Activated T-helper 9 cell treated with anti-CD3 and anti-CD28 coated beads, Interleukin-2, amount 50 U/mL, for 16 hours (primary cell): ENCODE measurements at regions not wholly inside any gene's neighbourhood (a gene's known extent, or its start where the extent isn't known, plus 50 kb on each side); places are given as distances from the start of the nearest gene placed in this dataset.

Experiments used
- DNase-seq: peaks from one replicate; pipeline ENCODE4 v3.0.0-alpha.2; 2020; ENCODE audit warnings: low read depth

GRCh38 chr5:10849278-10849677 is 88.2 kb upstream of the DAP start:
- no peak for DNase-seq

GRCh38 chr5:10844016-10844415 is 83.0 kb upstream of the DAP start:
- no peak for DNase-seq

DNA sequence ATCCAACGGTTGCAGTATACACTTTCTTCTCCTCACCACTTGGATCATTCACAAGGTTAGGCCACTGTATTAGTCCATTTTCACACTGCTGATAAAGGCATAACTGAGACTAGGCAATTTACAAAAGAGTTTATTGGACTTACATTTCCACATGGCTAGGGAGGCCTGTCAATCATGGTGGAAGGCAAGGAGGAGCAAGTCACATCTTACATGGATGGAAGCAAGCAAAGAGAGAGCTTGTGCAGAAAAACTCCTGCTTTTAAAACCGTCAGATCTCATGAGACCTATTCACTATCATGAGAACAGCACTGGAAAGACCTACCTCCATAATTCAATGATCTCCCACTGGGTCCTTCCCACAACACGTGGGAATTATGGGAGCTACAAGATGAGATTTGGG is 81.8 kb upstream of the DAP start:
- DNase-seq: no peak

DNA sequence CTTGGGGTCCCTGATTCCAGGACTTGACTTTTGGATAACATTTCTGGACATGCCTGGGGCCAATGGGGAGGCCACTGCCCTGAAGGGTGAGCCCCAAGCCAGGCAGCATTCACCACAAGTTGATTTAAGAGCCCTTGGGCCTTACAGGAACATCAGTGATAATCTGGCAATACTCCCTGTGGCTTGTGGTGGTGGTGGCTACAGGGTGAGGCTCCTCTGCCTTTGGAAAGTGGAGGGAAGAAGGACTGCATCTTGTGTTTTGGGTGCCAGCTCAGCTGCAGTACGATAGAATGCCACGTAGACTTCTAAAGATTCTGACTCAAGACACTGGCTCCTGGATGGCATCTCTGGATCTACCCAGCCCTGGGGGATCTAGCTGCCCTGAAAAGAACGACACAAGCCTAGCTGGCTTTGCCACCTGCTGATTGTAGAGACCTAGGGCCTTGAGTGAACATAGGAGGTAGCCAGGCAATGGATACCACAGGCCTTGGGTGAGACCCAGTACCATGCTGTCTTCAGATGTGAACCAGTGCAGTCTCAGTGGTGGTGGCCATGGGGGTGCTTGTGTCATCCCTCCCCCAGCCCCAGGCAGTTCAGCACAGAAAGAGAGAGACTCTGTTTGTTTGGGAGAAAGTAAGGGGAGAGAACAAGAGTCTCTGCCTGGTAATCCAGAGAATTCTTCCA is 79.0 kb upstream of the DAP start:
- DNase-seq: no peak

DNA sequence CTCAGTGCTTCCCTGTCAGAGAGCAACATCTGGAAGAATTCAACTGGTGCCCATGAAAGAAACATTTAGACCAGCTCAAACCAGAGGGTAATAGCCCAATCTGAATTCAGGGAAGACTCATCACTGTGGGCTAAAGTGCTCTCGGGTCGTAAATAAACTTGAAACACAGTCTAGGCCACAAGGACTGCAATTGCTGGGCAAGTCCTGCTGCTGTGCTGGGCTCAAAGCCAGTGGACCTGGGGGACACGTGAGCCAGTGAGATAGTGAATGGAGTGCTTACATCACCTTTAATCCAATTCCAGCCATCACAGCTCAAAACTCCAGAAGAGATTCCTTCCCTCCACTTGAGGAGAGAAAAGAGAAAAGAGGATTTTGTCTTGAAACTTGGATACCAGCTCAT is 78.1 kb upstream of the DAP start:
- no peak for DNase-seq

DNA sequence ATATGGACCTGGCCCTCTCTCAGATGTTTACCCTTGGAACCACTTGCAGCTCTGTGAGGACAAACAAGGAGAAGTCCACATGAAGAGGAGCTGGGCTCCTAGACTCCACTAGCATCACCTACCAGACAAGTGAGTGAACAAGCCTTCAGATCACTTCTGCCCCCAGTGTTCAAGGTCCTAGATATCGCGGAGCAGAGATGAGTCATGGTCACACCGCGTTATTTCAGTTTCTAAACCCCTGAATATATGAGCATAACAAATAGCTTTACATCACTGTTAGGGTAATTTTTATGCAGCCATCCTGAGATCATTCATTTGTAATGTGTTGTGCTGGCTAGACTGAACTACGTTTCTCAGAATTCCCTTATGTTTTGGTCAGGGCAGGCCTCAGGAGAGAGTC is 77.0 kb upstream of the DAP start:
- no peak for DNase-seq

GRCh38 chr5:10836986-10837385 is 76.0 kb upstream of the DAP start:
- no peak for DNase-seq

GRCh38 chr5:10834695-10835094 is 73.7 kb upstream of the DAP start:
- DNase-seq: no peak

DNA sequence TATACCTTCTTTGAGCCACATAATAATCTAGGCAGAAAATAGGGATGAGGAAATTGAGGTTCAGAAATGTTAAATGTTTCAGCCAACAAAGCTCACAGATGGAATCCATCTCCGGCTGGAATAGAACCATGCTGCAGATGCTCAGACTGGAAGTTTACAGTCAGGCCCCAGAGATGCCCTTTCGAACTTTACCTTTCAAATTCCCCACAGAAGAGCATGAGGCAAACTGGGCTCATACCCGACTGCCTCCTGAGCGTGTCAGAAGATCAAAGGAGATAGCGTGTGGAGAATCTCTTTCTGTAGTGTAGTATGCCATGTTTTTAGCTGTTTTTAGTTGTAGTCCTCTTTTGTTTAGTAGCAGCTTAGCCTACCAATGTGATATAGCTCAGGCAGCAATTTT is 72.0 kb upstream of the DAP start:
- DNase-seq: no peak

GRCh38 chr5:10832421-10832820 is 71.4 kb upstream of the DAP start:
- DNase-seq: no peak

GRCh38 chr5:10831419-10831818 is 70.4 kb upstream of the DAP start:
- DNase-seq: no peak

DNA sequence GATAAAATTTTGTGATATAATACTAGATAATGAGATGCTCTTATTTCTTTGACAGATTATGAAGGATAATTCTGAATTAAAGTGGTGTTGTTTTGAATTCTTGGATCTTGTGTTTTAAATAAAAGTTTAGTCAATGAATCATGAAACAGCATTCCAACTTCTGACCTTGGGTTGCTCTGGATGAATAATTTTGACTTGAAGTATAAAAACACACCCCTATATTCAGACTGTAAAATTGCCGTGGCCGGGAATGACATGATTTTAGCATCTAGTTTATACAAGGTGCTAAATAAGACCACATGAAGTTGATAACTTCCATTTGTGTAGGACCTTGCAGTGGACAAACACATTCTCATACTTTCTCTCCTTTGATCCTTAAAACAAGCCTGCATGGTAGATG is 67.2 kb upstream of the DAP start:
- DNase-seq: no peak

- DNase-seq: no peak
These were observed 66.5 kb upstream of the DAP start for GRCh38 chr5:10827571-10827970.

- no peak for DNase-seq
These were observed 65.9 kb upstream of the DAP start for GRCh38 chr5:10826971-10827370.

DNA sequence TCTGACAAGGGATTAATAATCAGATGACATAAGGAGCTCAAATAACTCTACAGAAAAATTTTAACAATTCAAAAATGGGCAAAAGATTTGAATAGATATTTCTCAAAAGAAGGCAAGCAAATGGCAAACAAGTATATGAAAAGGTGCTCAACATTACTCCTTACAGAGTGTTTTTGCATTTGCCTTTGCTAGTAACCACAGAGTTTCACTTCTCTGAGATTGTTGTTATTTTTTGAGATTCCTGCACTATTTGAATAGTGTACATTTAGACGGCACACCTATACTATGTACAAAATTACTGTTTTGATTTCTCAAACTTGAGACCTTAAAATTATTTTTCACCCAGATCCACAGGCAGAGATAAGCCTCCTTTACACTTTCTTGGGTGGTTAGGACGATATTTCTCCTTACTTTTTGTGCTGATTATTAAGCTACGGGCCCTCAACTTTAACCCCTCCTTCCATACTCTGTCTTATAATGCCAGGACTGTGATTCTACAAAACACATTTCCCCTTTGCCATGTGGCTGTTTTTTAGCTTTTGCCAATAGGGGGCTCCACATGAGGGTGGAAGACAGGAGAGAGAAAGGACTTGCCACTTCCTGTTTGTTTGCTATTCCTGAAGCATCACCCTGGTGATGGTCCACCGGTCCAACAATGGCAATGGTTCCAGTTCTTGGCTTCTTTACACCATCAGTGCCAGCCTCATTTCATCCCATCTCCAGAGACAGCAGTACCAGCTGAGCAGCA is 65.0 kb upstream of the DAP start:
- no peak for DNase-seq

GRCh38 chr5:10812218-10812617 is 51.2 kb upstream of the DAP start:
- no peak for DNase-seq
